ENCODE measurements at regions not wholly inside any gene's neighbourhood (a gene's known extent, or its start where the extent isn't known, plus 50 kb on each side); places are given as distances from the start of the nearest gene placed in this dataset.

DNA sequence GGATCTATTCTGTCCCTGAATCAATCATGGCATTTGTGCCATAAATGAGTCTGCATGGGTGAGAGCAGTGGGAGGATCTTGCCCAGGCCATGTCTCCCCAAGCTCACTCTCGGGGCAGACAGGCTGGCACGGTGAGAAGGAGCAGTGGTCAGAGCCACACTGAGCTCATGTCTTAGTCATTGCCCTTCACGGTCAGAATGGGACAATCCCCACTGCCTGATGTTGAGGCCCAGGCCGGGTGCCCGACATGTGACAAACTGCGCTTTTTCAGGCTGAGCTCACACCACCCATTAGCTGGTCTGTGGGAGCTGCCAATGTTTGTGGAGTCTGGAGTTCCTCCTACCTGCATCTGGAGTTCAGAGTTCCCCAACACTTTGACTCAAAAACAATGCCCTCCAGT lies 481.9 kb downstream of the COG6 start:
- TF ChIP-seq, protein P1, sequence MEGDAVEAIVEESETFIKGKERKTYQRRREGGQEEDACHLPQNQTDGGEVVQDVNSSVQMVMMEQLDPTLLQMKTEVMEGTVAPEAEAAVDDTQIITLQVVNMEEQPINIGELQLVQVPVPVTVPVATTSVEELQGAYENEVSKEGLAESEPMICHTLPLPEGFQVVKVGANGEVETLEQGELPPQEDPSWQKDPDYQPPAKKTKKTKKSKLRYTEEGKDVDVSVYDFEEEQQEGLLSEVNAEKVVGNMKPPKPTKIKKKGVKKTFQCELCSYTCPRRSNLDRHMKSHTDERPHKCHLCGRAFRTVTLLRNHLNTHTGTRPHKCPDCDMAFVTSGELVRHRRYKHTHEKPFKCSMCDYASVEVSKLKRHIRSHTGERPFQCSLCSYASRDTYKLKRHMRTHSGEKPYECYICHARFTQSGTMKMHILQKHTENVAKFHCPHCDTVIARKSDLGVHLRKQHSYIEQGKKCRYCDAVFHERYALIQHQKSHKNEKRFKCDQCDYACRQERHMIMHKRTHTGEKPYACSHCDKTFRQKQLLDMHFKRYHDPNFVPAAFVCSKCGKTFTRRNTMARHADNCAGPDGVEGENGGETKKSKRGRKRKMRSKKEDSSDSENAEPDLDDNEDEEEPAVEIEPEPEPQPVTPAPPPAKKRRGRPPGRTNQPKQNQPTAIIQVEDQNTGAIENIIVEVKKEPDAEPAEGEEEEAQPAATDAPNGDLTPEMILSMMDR (IDR thresholded peaks at IDR 0.05 in 8 of 11, conservative IDR thresholded peaks at IDR 0.05 in 3 of 11) = no peak
- TF ChIP-seq POLR2A (IDR thresholded peaks at IDR 0.05) = no peak
- TF ChIP-seq POLR2AphosphoS5 (IDR thresholded peaks at IDR 0.05) = no peak
